Activated CD8-positive, alpha-beta memory T cell treated with anti-CD3 and anti-CD28 coated beads for 24 hours (primary cell): ENCODE measurements at regions not wholly inside any gene's neighbourhood (a gene's known extent, or its start where the extent isn't known, plus 50 kb on each side); places are given as distances from the start of the nearest gene placed in this dataset.

Experiments
- DNase-seq: peaks from one replicate; pipeline ENCODE4 v3.0.0-alpha.2; 2020

DNA sequence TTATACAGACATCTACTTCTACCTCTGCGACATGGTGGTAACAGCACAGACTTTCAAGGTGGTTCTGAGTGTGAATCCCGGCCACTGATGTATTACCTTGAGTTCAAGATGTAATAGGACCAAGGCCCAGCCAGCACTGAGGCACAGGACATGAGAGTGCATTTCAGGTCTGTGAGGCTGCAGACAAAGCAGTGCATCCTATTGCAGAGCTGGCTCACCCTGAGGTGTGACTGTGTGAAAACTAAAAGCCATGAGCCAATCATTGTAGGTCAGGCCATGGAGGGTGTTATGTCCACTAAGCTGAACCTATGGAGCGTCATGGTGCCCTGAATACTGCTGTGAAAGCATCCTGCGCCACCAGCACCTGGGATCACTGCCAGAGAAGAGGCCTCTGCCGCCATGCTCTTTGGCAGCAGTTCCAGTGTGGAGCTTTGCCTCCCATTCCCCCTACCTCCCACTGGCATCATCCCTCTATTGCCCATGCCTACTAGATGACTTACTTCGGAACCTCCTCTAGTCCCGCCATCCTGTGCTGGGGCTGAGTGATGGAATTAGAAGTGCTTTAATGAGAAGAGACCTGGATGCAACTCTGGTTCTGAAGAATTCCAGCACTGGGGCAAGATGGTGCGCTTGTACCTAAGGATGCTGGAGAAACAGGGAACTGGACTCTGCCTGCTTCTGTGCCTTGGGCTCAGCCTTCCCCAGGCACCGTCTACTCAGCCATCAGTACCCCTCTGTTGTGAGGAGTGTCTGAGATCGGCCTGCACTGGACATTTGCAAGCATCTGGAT lies 112.0 kb upstream of the RMDN2 start:
- no peak for DNase-seq

DNA sequence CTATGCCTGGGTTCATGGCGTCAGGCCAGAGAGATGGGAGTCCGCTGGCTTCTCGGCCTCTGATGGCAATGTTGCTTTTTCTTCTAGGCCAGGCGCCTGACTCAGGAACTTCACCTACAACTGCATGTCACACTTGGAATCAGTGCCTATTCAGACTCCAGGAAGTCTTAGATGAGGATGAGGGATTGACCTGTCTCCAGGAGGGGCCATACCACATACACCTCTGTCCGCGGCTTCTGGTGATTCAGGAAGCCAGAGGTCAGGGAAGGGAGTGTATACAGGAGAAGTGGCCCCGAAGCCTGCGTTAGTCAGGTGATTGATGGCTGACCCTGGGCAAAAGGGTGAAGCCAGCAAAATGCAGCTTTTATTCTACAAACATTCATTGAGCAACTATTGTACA lies 109.1 kb upstream of the RMDN2 start:
- DNase-seq: no peak

GRCh38 chr2:37816686-37817085 lies 108.4 kb upstream of the RMDN2 start:
- no peak for DNase-seq

- no peak for DNase-seq
Observed at GRCh38 chr2:37819186-37819585, 105.9 kb upstream of the RMDN2 start.

DNA sequence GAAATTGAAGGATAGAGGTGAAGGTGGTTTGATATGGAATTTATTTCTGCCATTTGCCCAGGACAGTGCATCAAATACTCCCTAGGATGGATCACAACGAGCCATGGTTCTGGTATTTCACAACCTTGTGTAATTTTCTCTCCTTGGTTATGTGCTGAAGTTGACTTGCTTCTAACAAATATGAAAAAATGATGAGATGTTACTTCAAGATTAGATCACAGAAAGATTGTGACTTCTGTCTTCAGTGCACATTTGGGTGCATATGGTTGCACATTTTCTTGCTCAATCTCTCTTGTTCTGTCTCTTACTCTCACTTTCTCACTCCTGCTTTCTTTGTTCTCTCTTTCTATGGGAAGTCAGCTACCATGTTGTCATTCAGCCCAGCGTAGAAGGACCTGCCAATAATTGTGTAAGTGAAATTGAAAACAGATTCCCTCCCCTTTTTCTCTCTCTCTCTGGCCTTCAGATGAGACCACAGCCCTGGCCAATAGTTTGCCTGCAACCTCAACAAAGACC lies 104.6 kb upstream of the RMDN2 start:
- no peak for DNase-seq

DNA sequence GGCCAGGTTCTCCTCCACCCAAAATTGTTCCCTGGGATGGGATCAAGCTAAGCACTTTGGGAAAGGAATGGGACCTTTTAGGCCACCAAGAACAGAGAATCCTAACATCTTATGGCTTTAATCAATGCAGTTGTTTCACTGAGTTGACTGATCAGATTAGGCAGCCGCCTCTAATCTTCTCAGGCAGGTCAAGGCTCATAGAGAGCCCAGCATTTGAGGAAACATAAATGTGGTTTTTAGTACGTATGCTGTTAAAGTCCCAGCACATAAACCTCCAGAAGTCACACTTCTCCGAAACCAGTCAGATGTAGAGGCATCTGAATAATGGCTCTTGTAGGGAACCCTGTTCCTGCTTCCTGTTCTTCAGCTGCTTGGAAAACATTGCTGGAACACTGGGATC lies 99.5 kb upstream of the RMDN2 start:
- no peak for DNase-seq

DNA sequence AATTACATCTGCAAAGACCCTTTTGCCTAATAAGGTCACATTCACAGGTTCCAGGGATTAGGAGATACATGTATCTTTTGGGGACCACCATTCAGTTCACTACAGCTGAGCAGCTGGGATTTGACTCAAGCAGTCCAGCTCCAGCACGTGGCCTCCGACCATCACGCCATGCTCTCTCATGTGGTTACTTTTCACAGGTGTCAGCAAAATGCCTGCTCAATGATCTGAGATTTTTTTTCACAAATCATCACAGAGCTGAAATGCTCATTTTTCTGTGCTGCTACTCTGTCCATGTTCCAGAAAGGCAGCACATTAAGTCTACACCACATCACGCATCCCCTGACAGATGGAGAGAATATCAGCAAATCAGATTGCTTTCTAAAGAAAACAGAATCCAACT lies 98.5 kb upstream of the RMDN2 start:
- DNase-seq: no peak

DNA sequence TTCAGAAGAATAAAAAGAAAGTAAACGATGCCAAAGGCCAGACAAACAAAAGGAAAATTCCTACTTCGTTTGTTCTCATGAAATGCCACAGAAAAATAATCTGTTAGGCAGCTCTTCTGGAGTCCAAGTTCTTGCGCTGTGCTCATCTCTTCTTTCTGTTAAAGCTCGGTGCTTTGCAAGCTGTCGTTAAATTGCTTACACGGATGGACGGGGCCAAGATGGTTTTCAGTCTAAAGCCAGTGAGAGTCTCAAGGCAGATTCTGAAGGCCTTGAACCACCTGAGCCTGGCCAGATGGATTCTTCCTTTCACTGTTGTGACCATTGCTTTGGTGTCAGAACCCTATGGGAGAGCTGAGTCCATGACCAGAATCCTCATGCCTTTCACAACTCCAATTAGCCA lies 97.6 kb upstream of the RMDN2 start:
- no peak for DNase-seq

DNA sequence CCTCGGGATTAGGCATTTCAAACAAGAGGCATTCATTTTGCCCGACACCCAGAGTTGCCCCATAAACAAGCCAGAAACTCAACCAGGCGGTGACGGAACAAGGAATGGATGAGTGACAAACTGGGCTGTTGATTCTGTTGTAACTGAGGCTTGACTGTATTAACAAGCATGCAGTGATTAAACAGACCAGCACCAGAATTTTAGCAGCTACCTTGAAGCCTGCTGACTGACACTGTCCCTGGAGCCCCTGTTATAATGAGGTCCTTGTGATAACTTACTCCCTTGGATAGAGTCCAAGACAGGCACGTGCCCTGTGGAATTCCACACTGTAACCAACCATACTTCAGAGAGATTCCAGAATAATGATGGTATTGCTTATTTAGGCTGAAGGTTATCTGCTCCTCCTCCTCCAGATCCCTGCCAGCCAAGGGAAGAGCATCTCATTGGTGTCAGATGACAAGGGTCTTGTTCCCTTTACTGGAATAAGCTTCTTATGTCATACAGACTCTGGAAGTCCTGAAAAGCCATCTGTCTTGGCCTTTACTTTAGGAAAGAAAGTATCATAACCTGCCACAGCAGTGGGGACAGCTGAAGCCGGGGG lies 97.1 kb upstream of the RMDN2 start:
- no peak for DNase-seq

DNA sequence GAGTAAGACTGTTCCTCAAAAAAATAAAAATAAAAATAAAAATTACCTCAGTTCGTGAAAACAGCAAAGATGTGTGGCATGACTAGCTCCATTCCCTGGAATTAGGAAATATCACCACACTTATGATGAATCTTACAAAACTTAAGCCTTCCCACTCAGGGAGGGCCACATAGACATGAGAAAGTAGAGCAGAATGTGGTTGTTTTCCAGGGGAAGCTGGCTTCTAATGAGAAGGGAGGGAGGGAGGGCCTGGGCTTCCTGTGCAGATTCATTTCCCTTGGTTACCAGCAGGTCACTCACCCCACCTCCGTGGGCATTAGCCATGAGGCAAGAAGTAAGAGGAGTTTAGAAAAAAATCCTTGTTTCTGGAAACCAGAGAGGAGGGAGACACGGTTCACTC lies 95.9 kb upstream of the RMDN2 start:
- DNase-seq: no peak

DNA sequence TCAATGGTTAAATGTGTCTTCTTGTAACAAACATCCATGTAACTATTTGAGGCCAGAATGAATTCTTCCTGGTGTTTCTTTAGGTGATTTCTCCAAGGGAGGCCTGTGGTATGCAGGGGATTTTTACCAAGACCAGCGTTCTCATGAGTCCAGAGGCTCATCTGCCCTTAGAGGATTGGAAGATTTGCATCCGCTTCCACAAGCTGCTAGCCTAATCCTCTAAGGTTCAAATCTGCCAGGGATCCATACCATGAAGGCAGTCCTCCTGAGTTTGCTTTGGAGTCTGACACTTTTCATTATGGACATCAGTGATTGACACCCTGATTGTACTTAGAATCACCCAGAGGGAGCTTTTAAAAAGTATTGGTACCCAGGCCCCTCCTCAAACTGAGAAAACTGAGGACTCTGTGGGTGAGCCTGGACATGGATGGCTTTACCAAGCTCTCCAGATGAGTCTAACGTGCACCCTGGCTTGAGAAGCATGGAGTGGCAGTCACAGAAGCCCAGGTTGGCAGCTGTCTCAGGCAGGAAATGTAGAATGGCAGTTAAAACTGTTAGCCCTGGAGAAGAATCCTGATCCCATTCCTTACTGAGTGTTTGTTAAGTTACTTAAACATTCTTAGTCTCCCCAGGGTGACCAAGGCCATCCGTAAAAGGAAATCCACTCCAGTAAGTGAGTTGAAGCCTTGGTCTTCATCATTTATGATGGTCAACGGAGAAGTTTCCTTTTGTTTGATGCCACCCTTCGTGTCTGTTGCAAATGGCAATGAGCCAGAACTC lies 95.3 kb upstream of the RMDN2 start:
- DNase-seq: no peak

DNA sequence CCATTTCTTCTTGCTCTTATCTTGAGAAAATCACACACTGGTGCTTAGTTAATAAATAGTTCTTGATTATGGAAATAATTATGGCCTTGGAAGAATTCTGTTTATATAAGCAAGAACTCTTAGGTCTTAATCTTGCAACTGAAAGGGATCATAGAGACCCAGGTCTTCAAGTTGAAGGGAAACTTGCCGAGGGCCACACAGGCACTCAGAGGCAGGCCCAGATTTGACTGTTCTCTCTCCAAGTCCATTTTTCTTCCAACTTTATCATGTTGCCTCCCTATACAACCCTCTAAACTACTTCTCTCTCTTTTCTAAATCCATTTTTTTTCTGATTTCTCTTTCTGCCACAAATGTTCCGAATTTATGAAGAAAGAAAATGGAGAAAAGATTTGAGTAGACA lies 94.5 kb upstream of the RMDN2 start:
- no peak for DNase-seq

DNA sequence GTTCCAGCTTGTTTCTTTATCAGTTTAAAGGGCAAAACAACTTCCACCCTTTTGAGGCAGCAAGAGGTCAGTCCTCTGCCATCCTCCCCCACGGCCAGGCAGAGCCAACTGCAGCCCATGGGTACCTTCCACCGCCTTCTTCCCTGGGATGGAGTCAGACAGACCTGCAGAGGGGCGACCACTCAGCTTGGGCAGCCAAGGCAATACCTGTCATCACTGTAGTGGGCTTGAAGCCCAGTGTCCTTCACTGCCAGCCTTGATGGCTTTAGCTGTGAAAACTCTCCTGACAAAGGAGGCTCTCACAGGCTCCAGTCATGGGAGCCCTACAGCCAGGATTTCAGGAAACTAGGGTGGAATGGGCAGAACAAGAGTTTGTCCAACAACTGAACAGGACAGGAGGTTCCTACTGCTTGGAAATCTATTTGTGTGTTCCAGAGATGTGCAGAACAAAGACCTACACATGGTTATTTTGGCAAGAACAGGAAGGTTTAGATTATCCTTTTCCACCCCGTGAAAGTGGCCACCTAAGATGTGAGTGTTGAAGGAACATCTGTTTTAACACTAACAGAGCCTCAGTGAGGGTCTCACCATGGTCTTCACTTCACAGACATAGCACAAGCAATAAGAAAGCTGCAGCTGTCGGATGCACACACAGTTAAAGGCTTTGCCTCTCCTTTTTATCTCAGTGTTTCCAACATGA lies 93.9 kb upstream of the RMDN2 start:
- DNase-seq: no peak

GRCh38 chr2:37832590-37833197 lies 92.4 kb upstream of the RMDN2 start:
- peak; percentile 91 for DNase-seq

DNA sequence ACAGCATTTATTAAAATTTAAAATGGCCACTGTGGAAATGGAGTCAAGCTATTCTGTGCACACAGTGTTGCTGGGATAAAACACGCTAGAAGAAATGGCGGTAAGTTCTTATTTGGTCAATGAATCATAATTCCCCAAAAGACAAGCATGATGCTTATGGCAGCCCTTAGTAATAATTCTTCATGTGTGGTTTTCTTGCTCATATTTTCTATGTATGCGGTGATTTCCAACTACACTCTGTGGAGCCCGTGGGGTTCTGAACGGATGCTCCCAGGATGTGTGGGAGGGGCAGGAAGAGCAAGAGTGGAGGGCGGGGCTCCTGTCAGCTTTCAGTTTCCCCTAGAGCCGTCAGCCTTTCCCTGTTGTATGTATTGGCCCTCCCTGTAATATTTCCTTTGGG lies 91.7 kb upstream of the RMDN2 start:
- peak; percentile 77 for DNase-seq

- no peak for DNase-seq
Observed at GRCh38 chr2:37836270-37836669, 88.8 kb upstream of the RMDN2 start.

DNA sequence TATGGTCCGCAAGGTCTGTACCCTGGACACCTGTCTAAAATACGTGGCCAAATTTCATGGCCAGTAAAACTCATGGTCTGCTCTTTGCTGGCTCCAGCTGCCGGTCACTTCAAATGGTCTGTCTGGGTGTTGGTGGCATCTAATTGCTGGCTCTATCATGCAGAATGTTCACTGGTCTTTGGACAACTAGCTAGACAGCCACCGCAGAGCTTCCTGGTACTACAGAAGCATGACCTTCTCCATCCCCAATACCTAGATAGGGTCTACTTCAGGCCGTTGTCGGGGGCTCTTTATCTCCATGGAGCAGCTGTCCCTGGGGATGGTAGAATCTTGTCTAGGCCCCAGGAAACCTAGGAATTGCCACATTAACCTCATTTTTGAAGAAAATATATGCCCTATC lies 88.4 kb upstream of the RMDN2 start:
- DNase-seq: no peak

GRCh38 chr2:37837628-37838328 lies 87.3 kb upstream of the RMDN2 start:
- no peak for DNase-seq

GRCh38 chr2:37838541-37839167 lies 86.4 kb upstream of the RMDN2 start:
- DNase-seq: no peak

DNA sequence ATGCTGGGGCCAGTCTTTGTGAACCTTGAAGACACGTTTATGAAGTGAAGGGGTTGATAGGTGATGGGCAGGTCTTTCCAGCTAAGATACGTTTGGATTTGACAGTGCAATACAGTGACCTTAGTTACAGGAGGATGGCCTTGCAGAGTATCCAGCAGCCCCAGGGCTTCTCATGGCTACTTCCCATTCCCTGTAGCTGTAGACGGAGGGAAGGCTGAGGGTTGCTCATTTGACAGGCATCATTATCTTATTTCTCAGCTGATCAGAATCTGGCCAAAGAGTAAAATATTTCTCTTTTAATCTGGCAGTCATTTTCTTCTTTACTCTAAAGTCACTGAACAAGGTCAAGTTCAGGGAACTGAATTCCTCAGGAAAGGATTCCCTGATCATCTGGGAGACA lies 85.1 kb upstream of the RMDN2 start:
- DNase-seq: no peak

DNA sequence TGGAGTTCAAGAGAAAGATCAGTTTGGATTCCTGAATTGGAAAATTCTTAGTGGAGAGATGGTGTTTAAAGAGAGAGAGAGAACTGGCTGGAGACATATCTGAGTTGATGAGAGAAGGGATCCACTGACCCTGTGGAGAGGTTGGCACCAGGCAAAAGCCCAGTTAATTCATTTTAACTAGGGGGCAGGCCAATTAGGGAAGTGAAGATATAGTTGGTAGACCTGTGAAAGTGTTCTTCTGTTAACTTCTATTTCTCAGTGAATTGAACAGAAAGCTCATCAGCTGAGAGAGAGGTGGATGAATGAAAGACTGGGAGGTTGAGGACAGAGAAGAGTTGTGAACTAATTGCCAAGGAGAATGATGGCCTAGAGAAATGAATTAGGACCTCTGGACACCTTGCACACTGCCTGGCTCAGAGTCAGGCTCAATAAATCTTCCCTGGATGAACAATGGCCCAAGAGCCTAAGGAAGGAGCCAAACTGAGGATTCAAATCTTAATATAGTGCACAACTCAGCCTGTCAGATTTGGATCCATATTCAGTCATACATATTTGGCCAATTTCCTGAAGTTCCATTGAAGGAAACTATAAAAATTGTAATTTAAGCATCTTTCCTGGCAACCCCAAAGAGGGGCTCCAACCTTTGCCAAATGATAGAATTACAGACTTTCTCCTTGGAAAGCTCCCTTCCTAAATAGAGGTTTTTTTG lies 82.2 kb upstream of the RMDN2 start:
- DNase-seq: no peak
